GM19468 (cell line): ENCODE measurements at regions not wholly inside any gene's neighbourhood (a gene's known extent, or its start where the extent isn't known, plus 50 kb on each side); places are given as distances from the start of the nearest gene placed in this dataset.

ENCODE experiments used
- ATAC-seq: cut with Tn5 transposase; IDR thresholded peaks from one replicate; pipeline ENCODE4 v1.9.1; 2021; ENCODE audit warnings: mild to moderate bottlenecking, moderate library complexity, moderate number of reproducible peaks; ENCODE audit not compliant: unreplicated experiment; ENCODE audit errors: extremely low read depth

DNA sequence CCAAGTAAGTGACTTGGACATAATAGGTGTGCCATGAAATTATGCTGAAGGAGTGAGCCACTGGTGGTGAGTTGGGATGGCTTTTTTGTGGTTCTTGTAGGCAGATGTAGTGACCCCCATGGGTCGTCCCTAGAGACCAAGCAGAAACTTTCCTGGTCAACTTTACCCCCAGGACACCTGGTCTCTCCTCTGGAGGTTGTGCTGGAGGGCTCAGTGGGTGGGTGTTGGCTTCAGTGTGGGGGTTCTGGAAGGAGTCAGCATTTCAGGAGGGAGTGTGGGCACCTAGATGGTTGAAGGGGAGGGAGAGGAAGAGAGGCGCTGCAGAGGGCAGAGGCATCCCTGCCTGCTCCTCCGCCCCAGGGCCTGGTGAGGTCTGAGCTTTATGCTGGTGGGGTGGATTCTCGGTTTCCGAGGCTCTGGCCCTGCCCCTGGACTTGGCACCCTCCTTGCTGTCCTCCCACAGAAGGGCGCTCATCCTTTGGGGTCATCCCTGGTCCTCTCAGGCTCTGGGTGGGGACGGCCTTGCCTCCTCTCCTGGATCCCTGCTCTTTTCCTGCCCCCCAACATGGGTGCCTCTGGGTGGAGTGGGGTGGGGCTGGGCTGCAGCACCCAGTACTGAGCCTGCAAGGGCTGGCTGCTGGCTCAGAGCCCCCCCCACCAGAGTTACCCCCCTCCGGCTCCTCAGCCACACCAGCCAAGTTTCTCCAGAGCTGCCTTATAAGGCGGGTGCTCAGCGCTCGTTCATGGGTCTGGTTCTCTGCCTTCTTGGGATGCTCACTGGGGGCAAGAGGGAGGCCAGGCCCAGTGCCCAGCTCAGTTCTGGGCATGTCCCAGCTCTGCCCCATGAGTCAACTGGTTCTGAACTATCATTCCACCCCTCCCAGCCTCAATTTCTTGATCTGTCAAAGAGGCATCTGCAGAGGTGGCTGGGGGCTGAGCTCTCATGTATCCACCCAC is 266.8 kb downstream of the SEC14L1 start:
- ATAC-seq, result no peak

DNA sequence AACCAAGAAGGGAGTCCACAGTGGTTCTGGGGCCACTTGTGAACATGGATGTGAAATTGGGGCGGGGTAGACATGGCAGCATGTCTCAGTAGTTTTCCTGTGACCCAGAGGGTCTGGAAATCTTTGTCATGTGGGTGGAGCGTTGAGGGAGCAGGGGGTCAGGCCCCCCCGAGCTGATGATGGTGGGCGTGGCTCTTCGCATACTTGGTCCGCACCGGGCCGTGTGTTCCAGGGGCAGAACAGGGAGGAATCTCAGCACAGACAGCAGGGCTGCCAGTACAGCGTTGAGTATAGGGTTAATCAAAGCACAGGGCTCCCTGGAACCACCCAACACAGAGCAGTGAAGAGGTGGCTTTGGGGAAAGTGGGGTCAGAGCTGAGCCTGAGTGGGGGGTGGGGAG is 267.5 kb downstream of the SEC14L1 start:
- no peak for ATAC-seq

DNA sequence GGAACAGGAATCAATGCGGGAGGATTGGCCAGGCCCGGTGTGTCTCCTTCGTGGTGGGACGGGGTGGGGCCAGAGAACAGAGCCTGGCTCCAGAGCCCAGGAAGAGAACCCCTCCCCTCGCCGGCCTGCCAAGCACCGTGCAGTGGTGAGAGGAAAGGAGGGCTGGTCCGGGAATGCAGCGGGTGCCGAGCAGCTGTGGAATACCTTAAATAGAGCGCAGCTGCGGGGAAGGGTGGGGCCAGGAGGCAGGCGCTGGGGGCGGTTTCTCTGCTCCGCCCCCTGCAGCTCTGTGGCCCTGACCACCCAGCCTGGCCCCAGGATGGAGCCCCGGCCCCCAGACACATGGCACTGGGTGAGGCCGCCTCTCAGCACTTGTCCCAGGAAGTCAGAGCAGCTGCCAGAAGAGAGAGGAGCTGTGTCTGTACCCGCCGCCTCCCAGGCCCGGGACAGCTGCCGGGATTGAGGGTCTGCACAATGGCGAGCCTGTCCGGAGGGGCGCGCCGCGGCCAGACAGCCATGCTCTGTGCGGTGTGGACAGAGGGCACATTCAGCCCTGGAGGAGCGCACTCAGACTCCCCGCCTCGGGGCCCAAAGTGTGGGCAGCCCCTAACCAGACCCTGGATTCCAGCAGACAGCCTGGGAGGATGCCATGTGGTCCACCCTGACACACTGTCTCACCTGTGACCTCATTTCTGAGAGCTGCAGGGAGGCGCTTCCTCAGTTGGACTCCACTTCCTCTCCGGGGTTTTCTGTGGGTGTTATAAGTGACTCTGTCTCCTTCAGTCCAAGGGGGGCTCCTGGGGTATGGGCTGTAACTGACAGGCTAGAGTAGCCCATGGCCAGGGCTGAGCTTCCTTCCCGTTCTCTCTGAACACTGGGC is 268.8 kb downstream of the SEC14L1 start:
- no peak for ATAC-seq

DNA sequence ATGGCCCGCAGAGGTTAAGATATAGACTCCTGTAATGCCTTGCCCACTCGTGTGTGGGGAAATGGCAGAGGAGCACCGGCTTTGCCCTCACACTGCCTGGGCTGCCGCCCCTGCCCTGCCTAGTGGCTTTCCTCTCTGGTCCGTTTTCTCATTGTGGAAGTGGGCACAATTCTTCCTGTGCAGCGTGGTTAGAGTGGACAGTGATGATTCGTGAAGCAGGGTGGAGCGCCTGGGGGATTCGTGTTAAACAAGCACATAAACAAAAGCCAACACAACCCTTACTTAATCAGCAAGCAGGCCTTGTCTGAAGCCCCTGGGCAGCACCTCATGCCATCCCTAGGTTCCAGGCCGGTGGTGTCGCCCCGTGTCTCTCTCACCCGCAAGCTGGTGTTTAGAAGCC is 269.7 kb downstream of the SEC14L1 start:
- ATAC-seq, result no peak

DNA sequence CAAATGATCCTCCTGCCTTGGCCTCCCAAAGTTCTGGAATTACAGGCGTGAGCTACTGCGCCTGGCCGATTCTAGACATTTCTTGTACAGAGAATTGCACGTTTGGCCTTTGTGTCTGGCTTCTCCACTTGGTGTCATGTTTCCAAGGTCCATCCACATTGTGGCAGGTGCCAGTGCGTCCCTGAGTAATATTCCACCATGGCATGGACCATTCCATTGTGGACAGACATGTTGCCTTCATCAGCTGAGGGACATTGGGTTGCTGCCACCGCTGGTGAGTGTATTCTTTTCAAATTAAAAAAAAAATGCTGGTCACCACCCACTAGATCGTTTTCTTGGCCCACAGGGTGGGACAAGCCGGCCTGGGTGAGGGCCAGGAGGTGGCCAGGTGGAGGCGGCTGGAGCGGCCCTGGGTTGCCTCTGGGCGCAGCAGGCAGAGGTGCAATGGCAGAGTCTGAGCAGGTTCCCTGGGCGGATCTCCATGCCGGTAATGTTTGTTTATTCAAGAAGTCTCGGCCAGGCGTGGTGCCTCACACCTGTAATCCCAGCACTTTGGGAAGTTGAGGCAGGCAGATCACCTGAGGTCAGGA is 274.1 kb downstream of the SEC14L1 start:
- ATAC-seq, result no peak

DNA sequence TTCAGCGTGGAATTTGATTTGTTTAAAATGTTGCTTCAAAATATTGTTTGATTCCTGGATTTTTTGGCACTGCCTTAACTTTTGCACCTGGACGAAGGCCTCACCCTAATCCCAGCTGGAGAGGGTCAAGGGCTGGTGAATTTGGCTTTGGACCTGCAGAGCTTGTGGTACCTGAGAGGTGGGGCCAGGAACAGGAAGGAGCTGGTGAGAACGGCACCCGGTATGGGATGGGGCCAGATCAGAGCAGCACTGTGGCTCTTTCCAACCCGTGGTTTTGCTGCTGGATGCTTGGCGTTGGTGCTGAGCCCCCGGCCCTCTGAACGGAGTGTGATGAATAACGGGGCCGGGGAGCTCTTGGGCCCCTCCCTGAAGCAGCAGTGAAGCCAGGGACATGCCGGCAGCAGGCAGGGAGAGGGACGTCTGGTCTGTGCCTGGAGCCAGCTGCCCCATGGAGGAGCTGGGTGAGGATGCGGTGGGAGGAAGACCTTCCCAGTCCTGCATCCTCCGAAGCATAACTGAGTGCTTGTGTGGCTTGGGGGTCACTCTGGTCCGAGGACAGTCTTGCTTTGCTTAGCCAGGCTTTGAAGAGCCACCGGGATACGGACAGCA is 275.4 kb downstream of the SEC14L1 start:
- ATAC-seq, result no peak

DNA sequence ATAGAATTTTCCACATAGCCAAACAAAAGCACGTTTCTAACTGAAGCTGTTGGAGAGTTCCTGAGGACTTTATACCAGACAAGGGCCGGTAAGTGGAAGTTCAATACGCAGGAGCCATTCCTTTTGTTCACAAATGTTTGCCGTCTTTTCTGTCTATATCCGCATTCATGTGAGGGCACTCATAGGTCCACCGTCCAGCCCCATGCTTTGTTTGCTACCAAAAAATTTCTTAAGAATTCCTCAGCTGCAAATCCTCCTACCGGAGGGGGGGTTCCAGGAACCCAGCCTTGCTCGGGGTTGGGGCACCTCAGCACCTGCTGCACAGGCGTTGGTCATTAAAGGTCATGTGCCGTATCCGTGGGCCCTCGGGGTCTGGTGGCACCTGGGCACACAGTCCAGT is 276.8 kb downstream of the SEC14L1 start:
- no peak for ATAC-seq

DNA sequence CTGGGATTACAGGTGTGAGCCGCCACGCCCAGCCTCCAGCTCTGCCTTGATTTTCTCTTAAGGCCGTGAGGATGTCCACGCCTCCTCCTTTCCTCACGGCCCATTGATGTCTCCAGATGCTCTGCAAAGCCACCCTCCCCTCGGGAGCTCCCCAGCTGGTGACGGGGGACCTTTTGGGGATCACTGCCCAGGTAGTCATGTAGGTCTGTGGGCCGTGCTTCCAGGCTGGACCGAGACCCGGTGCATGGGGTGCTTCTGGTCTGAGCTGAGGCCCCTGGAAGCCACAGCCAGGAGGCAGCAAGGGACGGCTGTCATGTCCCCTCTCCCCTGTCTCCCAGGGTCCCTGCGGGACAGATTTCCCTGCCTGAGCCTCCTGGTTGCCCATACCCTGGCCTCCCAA is 277.8 kb downstream of the SEC14L1 start:
- no peak for ATAC-seq

DNA sequence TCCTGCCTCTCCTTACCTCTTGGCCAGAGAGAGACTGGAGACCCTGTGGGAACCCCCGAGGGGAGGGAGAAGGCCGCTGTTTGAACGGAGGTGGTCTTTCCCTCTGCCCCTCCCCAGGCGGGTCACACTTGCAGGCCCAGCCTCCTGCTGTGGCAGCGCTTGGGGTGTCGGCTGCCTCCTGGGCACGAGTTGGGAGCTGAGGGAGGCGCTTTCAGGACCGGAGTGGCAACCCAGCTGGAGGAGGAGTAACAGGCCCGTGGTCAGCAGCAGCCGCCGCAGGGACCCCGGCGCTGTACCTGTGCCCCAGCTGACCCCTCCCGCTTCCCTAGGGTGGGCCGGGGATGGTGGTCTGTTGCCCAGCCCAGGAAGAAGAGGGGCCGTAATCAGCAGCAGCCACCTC is 278.3 kb downstream of the SEC14L1 start:
- no peak for ATAC-seq

DNA sequence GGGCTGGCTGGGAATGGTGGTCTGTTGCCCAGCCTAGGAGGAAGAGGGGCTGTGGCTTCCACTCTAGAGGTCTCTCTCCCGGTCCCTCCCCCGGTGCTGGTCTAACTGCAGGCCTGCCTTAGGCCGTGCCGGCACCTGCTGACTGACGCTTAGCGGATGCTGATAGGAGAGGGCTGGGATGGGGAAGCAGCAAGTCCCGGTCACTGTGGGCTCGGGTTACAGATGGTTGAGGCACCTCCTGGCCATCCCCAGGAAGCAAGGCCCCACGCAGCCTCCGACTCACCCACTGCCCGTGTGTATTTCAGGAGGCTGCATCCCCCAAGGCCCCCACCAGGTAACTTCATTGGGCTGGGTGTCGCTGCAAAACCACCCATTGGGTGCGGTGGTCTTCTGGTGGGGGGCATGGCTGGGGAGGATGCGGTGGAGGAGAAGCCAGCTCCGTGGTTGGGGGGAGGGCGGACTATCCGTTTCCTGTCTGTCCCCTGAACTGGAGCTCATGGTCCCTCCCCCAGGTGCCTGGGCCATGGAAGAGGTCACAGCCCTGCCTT is 278.9 kb downstream of the SEC14L1 start:
- ATAC-seq, result no peak

DNA sequence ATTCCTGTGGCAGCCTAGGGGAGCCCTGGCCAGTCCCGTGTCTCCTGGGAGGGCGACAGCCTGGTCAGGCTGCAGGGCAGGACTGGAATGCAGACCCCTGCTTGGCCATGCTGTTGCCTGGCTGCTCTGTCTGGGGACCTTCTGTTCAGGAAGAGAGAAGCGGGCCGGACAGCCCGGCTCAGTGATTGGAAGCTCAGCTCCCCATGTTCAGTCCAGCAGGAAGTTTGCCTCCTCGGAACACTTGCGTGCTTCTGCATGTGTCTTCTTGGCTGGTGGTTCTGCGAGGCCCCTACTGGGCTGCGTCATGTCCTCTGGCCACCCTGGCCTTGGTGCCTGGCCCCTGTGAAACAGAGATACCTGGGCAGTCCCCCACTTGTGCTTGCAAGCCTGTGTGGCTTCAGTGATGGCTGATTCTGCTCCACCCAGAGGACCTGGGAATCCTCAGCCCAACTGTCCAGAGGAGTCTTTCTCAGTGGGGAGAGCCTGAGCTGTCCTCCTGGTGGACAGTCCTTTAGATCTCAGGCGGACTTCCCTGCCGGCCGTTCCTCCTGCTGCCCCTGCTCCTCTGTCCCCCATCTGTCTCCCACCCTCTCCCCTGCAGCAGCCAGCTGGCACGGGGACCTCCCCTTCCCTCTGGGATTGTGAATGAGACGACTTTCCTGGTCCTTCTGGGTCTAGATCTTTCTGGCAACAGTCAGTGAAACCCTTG is 279.5 kb downstream of the SEC14L1 start:
- no peak for ATAC-seq

DNA sequence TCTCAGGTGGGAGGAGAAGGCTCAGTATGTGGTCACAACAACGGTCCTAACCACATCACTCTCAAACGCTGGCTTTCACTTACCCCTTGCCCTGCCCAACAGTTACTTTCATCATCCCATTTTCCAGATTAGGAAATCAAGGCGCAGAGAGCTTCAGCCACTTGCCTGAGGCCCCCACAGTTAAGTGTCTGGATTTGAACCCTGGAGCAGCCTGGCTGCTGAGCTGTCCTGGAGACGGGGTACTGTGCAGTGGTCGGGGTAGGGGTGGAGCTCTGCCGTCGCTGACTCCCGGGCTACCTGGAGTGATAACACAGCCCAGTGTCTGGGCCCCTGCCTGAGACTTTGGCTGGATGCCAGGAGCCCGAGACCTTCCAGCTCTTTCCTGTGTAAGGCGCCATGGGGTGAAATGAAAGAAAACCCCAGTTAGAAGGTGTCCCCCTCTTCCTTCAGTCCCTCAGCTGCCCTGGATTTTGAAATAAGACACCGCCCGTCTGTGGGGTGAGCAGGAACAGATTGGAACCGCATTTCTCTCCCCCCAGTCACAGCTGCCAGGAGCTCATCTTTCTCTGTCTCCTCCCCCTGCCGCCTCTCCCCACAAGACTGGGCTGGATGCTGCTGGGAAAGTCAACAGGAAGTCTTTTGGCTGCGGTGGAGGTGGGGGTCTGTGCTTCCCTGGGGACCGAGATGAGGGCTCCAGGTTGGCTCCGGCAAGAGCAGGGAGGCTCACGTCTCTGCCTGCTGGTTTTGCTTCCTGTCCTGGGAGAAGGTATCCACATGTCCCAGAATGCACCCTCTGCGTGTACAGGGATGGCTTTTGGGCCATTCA is 280.2 kb downstream of the SEC14L1 start:
- ATAC-seq, result no peak

DNA sequence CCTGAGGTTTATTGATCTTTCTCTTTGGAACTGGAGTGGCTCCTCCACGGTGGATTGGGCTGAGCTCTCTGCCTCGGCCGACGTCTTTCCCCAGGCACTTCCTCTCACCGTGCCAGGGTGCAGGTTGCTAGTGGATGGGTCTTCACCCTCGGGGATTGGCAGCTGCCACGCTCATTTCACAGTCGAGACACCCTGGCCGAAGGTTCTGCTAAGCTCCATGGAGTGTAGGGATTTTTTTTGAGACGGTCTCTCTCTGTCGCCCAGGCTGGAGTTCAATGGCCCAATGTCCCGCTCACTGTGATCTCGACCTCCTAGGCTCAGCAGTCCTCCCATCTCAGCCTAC is 280.8 kb downstream of the SEC14L1 start:
- ATAC-seq, result no peak

DNA sequence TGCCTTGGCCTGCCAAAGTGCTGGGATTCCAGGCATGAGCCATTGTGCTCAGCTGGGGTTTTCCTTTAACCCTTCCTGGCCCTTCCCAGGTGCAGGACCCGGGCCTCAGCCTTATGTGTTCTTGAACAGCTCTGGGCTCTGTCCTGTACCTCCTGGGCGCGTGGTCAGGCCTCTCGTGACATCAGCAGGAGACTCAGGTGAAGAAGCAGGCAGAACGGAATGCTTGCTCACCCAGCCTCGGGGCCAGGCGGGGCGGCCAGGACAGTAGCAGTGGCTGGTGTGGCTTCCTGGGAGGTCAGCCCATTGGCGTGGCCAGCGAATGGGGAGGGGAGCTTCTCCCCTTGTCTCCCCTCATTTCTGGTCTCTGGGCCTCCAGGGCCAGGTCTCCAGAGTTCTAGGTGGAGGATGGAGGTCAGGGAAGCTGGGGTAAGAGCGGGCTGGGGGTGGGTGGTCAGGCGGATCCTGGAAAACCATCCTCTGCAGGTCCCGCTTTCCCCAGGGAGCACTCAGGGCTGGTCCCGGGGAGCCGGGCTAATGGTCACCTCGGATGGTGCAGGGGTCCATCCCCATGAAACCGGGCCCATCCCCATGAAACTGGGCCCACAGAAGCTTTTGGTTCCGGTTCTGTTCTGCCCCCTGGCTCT is 281.5 kb downstream of the SEC14L1 start:
- ATAC-seq, result no peak

DNA sequence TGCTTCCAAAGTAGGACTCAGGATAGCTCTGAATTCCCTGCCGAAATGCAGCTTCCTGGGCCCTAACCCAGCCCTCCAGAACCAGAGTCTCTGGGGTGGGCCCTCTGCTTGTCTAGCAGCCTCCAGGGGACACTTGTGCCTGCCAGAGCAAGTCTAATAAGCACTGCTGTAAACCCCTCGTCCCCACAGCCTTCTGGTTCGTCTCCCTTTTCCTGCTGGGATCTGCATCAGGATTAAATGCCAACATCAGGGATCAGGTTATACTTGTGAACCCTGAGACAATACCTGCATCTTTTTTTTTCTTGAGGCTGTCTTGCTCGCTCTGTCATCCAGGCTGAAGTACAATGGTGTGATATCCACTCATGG is 282.0 kb downstream of the SEC14L1 start:
- ATAC-seq, result no peak

DNA sequence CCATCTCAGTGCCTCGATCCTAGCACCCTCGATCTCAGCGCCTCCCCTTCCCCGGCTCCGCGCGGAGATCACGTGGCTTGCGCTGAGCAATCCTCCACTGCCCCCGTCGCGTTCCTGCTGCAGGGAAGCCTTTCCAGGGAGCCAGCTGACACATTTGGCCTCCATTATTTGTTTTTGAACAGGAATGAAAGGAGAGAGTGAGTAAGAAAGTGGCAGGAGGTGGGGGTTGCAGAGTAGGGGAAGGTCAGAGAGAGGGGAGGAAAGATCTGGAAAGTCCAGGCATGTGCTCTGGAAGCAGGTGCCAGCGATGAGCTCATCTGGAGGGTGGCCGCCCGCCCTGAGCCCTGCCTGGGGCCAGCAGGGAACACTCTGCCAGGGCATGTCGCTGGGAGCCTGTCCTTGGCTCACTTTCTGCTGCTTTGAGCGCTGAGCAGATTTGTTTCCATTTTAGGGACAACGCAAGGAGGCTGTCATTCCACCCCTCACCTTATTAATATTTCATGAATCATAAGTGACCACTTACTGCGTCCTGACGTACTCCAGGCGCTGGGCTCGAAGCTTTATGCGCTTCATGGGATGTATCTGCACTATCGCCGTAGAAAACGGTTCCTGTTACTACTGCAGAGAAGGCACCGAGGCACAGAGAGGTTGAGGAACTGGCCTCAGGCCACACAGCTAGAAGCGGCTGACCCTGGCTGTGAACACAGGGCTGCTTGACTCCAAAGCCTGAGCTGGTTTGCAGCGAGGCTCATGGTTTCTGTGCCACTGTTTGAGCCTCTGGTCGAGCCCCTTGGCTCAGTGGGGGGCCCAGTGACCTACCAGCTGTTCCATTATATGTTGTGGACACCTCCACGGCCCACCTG is 283.1 kb downstream of the SEC14L1 start:
- ATAC-seq, result no peak

DNA sequence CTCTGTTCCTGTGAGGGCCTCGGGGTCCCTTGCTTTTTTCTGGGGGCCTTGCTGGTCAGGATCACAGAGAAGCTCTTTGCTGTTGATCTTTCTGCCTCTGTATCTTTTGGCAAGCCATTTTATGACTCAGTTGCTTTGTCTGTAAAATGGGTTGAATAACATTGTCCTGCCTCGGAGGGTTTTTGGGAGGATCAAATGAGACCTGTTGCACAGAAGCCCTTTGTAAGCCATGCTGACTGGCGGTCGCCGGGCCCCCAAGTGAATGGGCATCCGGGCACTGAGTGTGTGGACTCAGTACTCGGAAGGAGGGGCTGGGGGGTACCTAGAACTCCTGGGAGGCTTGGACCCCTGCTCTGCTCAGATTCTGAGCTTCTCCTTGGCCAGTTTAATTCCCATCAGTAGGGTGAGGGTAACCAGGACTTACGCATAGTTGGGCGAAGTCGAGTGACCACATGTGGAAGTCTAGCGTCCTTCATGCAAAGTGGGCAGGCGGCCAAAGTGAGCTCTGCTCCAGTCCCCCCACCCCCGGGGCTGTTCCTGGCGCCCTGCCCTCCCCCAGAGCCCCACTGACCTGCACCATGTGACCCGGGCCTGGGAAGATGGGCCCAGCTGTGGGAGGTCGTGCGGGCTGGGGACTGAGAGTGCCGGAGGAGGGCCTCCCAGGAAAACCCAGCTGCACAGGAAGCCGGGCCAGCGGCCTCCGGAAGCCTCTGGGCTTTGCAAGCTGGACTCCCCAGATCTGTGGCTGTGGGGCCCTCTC is 284.0 kb downstream of the SEC14L1 start:
- no peak for ATAC-seq
